ENCODE measurements at regions not wholly inside any gene's neighbourhood (a gene's known extent, or its start where the extent isn't known, plus 50 kb on each side); places are given as distances from the start of the nearest gene placed in this dataset.

DNA sequence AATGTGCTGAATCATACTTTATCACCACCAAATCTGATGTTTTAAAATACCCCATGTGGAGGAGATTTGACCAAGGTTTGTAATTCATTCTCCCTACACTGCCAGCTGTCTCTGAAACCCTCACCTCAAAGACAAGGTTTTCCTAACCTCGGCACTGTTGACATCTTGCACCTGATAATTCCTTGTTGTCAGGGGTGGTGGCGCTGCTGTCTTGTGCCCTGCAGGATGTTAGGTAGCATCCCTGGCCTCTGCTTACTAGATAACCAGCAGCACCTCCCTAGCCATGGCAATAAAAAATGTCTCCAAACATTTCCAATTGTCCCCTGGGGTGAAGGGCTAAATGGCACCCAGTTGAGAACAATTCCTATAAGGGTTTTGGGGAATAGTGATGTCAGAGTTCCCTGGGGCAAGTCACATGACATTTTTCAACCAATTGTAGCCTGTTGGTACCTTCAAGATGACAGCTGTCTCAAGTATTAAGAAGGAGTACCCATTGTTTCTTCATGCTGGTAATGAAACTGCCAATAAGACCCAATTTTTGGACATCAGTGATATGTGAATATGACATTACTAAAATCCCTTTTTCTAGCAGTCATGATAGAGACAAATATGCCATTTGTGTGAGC is 160.6 kb upstream of the PLCXD3 start:
- Histone ChIP-seq H3K4me1 (ENCODE audit: control insufficient read depth, insufficient read depth, low read length) (no peaks in the 10 kb centered on the region), H3K4me3 (ENCODE audit: low read depth, low read length) (no peak overlapping the region), H3K27me3 (ENCODE audit: control insufficient read depth, insufficient read depth, low read length) (no peaks in the 10 kb centered on the region), H3K9me3 (ENCODE audit: control insufficient read depth, insufficient read depth, low read length) (no peaks in the 10 kb centered on the region), H3K36me3 (ENCODE audit: control insufficient read depth, insufficient read depth, low read length) (no peaks in the 10 kb centered on the region), H3K27ac (ENCODE audit: low read depth, low read length) (no peak overlapping the region)
- no CpG with 5 or more reads among the region's 2 CpGs for WGBS (ENCODE audit: insufficient coverage)
- DNase-seq (ENCODE audit: low read depth in 4 of 6, low spot score in 6 of 6) = no peak

DNA sequence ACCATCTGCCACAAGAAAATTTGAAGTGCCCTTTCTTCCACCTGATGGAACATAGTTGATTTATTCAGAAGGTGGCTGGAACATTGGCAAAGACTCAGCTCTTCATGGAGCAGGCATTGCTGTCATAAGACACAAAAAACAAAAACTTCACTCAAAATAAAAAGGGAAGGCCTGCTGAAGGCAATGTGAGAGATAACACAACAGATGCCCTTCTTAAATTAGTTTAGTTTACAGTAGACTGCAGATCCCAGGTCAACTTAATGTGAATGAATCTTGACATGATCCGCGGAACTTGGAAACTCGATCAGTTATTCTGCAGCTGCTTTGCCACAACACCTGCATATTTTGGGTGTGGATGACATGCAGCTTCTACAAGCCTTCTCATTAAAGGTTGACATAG is 159.8 kb upstream of the PLCXD3 start:
- Histone ChIP-seq H3K4me3 (ENCODE audit: low read depth, low read length) (no peak overlapping the region), H3K27ac (ENCODE audit: low read depth, low read length) (no peak overlapping the region), H3K36me3 (ENCODE audit: control insufficient read depth, insufficient read depth, low read length) (no peaks in the 10 kb centered on the region), H3K9me3 (ENCODE audit: control insufficient read depth, insufficient read depth, low read length) (no peaks in the 10 kb centered on the region), H3K4me1 (ENCODE audit: control insufficient read depth, insufficient read depth, low read length) (no peaks in the 10 kb centered on the region), H3K27me3 (ENCODE audit: control insufficient read depth, insufficient read depth, low read length) (no peaks in the 10 kb centered on the region)
- no peak for DNase-seq (ENCODE audit: low read depth in 4 of 6, low spot score in 6 of 6)
- 80% methylated on average over 2 of the region's 3 CpGs for WGBS (ENCODE audit: insufficient coverage)

- no peaks in the 10 kb centered on the region for H3K4me1 ChIP-seq (ENCODE audit: control insufficient read depth, insufficient read depth, low read length)
- no peak overlapping the region for H3K27ac ChIP-seq (ENCODE audit: low read depth, low read length)
- no peak overlapping the region for H3K4me3 ChIP-seq (ENCODE audit: low read depth, low read length)
- H3K36me3 ChIP-seq (ENCODE audit: control insufficient read depth, insufficient read depth, low read length) = no peaks in the 10 kb centered on the region
- DNase-seq (ENCODE audit: low read depth in 4 of 6, low spot score in 6 of 6) = no peak
- H3K27me3 ChIP-seq (ENCODE audit: control insufficient read depth, insufficient read depth, low read length) = no peaks in the 10 kb centered on the region
- H3K9me3 ChIP-seq (ENCODE audit: control insufficient read depth, insufficient read depth, low read length) = no peaks in the 10 kb centered on the region
- WGBS (ENCODE audit: insufficient coverage) = 83% methylated on average over 1 of the region's 3 CpGs
Observed at GRCh38 chr5:41661254-41661653, 150.9 kb upstream of the PLCXD3 start.

GRCh38 chr5:41656597-41656996 is 146.2 kb upstream of the PLCXD3 start:
- no peaks in the 10 kb centered on the region for H3K27me3 ChIP-seq (ENCODE audit: control insufficient read depth, insufficient read depth, low read length)
- DNase-seq (ENCODE audit: low read depth in 4 of 6, low spot score in 6 of 6) = no peak
- no CpG with 5 or more reads among the region's 1 CpG for whole genome bisulfite sequencing (ENCODE audit: insufficient coverage)
- H3K9me3 ChIP-seq (ENCODE audit: control insufficient read depth, insufficient read depth, low read length) = no peaks in the 10 kb centered on the region
- H3K4me1 ChIP-seq (ENCODE audit: control insufficient read depth, insufficient read depth, low read length) = no peaks in the 10 kb centered on the region
- H3K4me3 ChIP-seq (ENCODE audit: low read depth, low read length) = no peak overlapping the region
- H3K27ac ChIP-seq (ENCODE audit: low read depth, low read length) = no peak overlapping the region
- H3K36me3 ChIP-seq (ENCODE audit: control insufficient read depth, insufficient read depth, low read length) = no peaks in the 10 kb centered on the region

DNA sequence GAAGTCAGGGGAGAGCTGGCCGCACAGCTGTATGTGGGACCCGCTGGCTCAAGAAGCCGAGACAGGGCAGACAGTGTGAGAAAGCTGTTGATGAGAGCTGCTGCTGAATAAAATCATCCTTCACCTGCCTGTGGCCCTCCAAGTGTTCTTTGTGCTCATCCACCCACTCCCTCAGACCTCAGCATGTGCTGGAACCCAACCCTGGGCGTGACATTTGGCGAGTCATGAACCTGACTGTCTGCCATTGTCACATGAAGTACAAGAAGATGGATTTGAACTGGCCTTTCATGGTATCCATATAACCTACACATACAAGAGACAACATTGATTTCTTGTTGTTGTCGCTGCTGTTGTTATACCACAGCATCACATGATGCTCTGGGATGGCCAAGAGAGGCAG is 139.7 kb upstream of the PLCXD3 start:
- H3K9me3 ChIP-seq (ENCODE audit: control insufficient read depth, insufficient read depth, low read length) = no peaks in the 10 kb centered on the region
- H3K36me3 ChIP-seq (ENCODE audit: control insufficient read depth, insufficient read depth, low read length) = no peaks in the 10 kb centered on the region
- H3K4me3 ChIP-seq (ENCODE audit: low read depth, low read length) = no peak overlapping the region
- no peaks in the 10 kb centered on the region for H3K27me3 ChIP-seq (ENCODE audit: control insufficient read depth, insufficient read depth, low read length)
- no peaks in the 10 kb centered on the region for H3K4me1 ChIP-seq (ENCODE audit: control insufficient read depth, insufficient read depth, low read length)
- no peak for DNase-seq (ENCODE audit: low read depth in 4 of 6, low spot score in 6 of 6)
- WGBS (ENCODE audit: insufficient coverage) = 64% methylated on average over 3 of the region's 6 CpGs
- H3K27ac ChIP-seq (ENCODE audit: low read depth, low read length) = no peak overlapping the region

DNA sequence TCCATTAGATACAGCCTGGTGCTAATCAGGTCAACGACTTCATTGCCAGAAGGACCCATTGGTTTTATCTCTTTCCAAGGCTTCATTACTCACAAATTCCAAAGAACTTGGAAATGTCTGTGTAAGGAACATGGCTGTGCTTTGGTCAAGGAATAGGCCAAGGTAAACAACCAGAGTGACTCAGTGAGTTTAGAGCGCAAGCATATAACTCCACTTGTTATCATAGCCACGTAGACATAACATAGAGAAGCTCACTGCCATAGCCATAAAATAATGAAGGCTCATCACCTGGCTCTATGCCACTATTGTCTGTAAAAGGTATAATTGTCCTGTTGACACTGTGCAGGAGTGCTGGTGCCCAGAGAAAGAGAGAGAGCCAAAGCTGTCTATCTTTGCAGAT is 139.3 kb upstream of the PLCXD3 start:
- no peaks in the 10 kb centered on the region for H3K4me1 ChIP-seq (ENCODE audit: control insufficient read depth, insufficient read depth, low read length)
- no peaks in the 10 kb centered on the region for H3K36me3 ChIP-seq (ENCODE audit: control insufficient read depth, insufficient read depth, low read length)
- DNase-seq (ENCODE audit: low read depth in 4 of 6, low spot score in 6 of 6) = no peak
- WGBS (ENCODE audit: insufficient coverage) = 88% methylated on average over 2 of the region's 3 CpGs
- H3K9me3 ChIP-seq (ENCODE audit: control insufficient read depth, insufficient read depth, low read length) = no peaks in the 10 kb centered on the region
- H3K27ac ChIP-seq (ENCODE audit: low read depth, low read length) = no peak overlapping the region
- no peaks in the 10 kb centered on the region for H3K27me3 ChIP-seq (ENCODE audit: control insufficient read depth, insufficient read depth, low read length)
- no peak overlapping the region for H3K4me3 ChIP-seq (ENCODE audit: low read depth, low read length)

DNA sequence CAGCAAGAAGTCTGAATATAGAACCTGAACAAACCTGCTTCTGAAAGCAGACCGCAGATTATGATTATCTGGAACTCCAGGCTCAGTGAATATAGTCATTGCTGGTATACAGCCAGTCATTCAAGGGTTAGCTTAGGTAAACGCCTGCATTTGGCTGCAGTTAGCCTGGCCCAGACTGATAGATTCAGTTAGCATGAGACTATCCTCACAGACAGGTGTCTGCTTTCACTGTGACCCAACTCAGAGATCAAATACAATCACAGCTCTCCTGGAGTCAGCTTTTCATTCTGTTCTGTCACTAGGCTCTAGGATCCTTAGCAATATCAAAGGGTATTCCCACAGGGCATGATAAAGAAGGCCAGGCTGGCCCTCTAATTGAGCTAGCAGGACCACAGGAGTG is 138.6 kb upstream of the PLCXD3 start:
- H3K4me3 ChIP-seq (ENCODE audit: low read depth, low read length) = no peak overlapping the region
- WGBS (ENCODE audit: insufficient coverage) = 70% methylated on average over 2 of the region's 2 CpGs
- H3K36me3 ChIP-seq (ENCODE audit: control insufficient read depth, insufficient read depth, low read length) = no peaks in the 10 kb centered on the region
- no peaks in the 10 kb centered on the region for H3K27me3 ChIP-seq (ENCODE audit: control insufficient read depth, insufficient read depth, low read length)
- no peaks in the 10 kb centered on the region for H3K4me1 ChIP-seq (ENCODE audit: control insufficient read depth, insufficient read depth, low read length)
- no peaks in the 10 kb centered on the region for H3K9me3 ChIP-seq (ENCODE audit: control insufficient read depth, insufficient read depth, low read length)
- no peak for DNase-seq (ENCODE audit: low read depth in 4 of 6, low spot score in 6 of 6)
- H3K27ac ChIP-seq (ENCODE audit: low read depth, low read length) = peak overlapping the region; percentile 43

DNA sequence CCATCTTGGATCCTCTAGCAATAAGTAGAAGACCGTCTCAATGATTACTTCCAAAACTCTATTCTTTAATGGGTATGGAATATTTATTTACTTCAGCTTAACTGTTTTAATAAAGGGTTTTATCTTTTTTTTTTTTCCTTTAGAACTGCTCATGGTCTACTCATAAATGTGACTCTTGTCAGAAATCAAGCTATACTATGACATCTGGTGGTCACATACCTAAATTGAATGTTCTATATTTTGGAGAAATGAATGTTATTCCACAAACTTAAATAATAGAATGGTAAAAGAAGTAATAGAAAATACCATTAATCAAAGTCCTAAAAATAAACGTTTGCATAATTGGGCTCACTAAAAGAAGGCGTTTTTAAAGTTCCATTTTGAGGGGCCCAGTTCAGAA is 131.2 kb upstream of the PLCXD3 start:
- H3K4me1 ChIP-seq (ENCODE audit: control insufficient read depth, insufficient read depth, low read length) = no peaks in the 10 kb centered on the region
- H3K36me3 ChIP-seq (ENCODE audit: control insufficient read depth, insufficient read depth, low read length) = no peaks in the 10 kb centered on the region
- no peaks in the 10 kb centered on the region for H3K27me3 ChIP-seq (ENCODE audit: control insufficient read depth, insufficient read depth, low read length)
- 100% methylated on average over 1 of the region's 3 CpGs for WGBS (ENCODE audit: insufficient coverage)
- H3K4me3 ChIP-seq (ENCODE audit: low read depth, low read length) = no peak overlapping the region
- H3K9me3 ChIP-seq (ENCODE audit: control insufficient read depth, insufficient read depth, low read length) = no peaks in the 10 kb centered on the region
- H3K27ac ChIP-seq (ENCODE audit: low read depth, low read length) = no peak overlapping the region
- DNase-seq (ENCODE audit: low read depth in 4 of 6, low spot score in 6 of 6) = no peak

- no peak for DNase-seq (ENCODE audit: low read depth in 4 of 6, low spot score in 6 of 6)
- Histone ChIP-seq H3K9me3 (ENCODE audit: control insufficient read depth, insufficient read depth, low read length) (no peaks in the 10 kb centered on the region), H3K27ac (ENCODE audit: low read depth, low read length) (no peak overlapping the region), H3K4me1 (ENCODE audit: control insufficient read depth, insufficient read depth, low read length) (no peaks in the 10 kb centered on the region), H3K4me3 (ENCODE audit: low read depth, low read length) (no peak overlapping the region), H3K36me3 (ENCODE audit: control insufficient read depth, insufficient read depth, low read length) (no peaks in the 10 kb centered on the region), H3K27me3 (ENCODE audit: control insufficient read depth, insufficient read depth, low read length) (no peaks in the 10 kb centered on the region)
- WGBS (ENCODE audit: insufficient coverage) = 91% methylated on average over 2 of the region's 3 CpGs
Observed at GRCh38 chr5:41638685-41639084, 128.3 kb upstream of the PLCXD3 start.

- no peak overlapping the region for H3K27ac ChIP-seq (ENCODE audit: low read depth, low read length)
- H3K4me3 ChIP-seq (ENCODE audit: low read depth, low read length) = no peak overlapping the region
- WGBS (ENCODE audit: insufficient coverage) = 78% methylated on average over 2 of the region's 4 CpGs
- H3K27me3 ChIP-seq (ENCODE audit: control insufficient read depth, insufficient read depth, low read length) = no peaks in the 10 kb centered on the region
- H3K4me1 ChIP-seq (ENCODE audit: control insufficient read depth, insufficient read depth, low read length) = no peaks in the 10 kb centered on the region
- H3K36me3 ChIP-seq (ENCODE audit: control insufficient read depth, insufficient read depth, low read length) = no peaks in the 10 kb centered on the region
- DNase-seq (ENCODE audit: low read depth in 4 of 6, low spot score in 6 of 6) = peak in 1 of 6 donors; percentile 32
- no peaks in the 10 kb centered on the region for H3K9me3 ChIP-seq (ENCODE audit: control insufficient read depth, insufficient read depth, low read length)
Observed at GRCh38 chr5:41637869-41638268, 127.5 kb upstream of the PLCXD3 start.

All from spinal cord (tissue), 9 donors.